ENCODE measurements at regions not wholly inside any gene's neighbourhood (a gene's known extent, or its start where the extent isn't known, plus 50 kb on each side); places are given as distances from the start of the nearest gene placed in this dataset.
"Not testable (repeated sequence)": the region's sequence is repeated elsewhere in the genome, so short reads cannot be mapped to it uniquely, and the experiment has no call there.

GRCh38 chr2:41313082-41313481 is 734.7 kb upstream of the PKDCC start:
- DNase-seq (ENCODE audit: low spot score): no peak

DNA sequence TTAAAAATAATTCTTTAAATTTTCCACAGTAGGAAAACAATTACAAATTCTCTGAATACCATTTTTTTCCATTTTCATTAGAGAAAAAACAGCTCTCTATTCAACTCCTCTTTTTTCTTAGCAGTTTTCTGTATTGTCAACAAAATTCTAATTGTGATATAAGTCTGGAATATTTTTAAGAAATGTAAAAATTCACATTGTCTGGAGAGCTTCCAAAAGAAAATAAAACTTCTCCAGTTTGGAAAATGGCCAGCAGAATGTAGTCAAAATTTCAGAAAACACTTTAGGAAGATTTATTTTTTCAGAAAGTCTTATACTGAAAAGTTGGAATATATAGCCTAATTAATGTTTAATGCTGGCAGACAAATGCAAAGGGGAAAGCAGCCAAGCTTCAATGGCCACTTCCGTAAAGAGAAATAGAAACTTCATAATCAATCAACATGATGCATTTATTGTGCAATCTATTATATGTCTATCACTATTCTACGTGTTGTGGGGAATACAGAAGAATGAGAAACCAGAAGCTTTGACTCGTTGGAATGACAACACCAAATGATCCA is 733.2 kb upstream of the PKDCC start:
- DNase-seq (ENCODE audit: low spot score): no peak

DNA sequence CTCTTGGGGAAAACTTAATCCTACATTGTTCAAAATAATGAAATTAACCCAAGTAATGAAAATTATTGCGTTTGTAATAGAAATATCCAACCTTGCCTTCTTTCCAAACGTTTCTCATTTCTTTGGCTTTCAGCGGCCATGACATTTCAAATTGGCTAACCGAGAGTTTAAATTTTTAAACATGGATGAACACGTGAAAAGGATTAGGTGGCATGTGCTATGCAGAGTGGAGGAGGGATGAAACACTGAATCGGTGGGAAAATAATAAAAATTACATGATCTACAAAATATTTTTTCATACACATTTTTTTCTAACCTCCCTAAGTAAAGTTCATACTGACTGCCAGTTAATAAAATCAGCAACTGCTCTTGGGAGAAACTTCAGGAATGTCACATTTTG is 728.4 kb upstream of the PKDCC start:
- DNase-seq (ENCODE audit: low spot score): no peak

- no peak for DNase-seq (ENCODE audit: low spot score)
These were observed 727.3 kb upstream of the PKDCC start for GRCh38 chr2:41320491-41320890.

DNA sequence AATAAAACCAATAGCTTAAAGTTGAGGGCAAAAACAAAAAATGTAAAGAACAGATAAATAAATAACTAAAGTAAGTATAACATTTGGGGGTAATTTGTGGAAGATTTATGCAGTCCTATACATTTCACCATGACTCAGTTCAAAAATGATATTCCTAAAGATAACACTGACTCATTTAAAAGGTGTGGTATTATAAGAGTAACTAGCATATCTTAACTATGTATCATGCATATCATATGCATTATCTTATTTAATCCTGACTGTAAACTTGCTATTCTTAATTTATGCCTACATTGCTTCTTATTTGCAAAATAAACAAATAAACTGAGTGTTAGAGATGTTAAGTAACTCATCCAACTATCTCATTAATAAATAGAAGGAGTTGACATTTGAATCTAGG is 726.5 kb upstream of the PKDCC start:
- no peak for DNase-seq (ENCODE audit: low spot score)

DNA sequence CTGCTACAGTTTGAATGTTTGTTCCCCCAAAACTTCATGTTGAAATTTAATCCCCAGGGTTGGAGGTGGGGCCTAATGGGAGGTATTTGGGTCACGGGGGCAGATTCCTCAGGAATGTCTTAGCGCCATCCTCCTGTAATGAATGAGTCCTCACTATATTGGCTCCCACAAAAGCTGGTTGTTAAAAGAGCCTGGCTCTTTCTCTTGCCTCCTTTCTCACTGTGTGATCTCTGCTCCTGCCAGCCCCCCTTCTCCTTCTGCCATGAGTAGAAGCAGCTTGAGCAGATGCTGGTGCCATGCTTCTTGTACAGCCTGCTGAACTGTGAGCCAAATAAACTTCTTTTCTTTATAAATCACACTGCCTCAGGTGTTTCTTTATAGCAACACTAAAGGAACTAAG is 721.0 kb upstream of the PKDCC start:
- no peak for DNase-seq (ENCODE audit: low spot score)

DNA sequence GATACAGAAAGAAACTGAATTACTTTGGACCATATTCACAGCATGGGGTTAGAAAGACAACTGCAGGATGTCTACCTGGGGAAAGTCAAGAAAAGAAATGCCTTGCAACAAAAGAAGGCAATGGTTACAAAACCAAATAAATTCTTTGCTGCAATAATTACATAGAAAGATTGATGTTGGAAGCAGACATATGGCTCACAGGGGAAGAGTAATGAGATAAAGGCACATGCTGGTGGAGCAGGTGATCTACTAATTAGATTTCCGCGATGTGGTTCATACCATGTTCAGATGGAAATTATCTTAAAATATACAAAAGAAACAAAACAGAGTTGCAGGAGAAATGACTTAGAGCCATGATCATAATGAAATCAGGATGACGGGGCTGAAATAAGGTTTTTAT is 718.8 kb upstream of the PKDCC start:
- DNase-seq (ENCODE audit: low spot score): no peak

- DNase-seq (ENCODE audit: low spot score): no peak
These were observed 713.7 kb upstream of the PKDCC start for GRCh38 chr2:41334159-41334558.

DNA sequence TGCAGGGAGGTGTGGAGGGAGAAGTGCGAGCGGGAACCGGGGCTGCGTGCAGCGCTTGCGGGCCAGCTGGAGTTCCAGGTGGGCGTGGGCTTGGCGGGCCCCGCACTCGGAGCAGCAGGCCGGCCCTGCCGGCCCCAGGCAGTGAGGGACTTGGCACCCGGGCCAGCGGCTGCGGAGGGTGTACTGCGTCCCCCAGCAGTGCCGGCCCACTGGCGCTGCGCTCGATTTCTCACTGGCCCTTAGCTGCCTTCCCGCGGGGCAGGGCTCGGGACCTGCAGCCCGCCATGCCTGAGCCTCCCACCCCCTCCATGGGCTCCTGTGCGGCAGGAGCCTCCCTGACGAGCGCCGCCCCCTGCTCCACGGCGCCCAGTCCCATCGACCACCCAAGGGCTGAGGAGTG is 712.2 kb upstream of the PKDCC start:
- DNase-seq (ENCODE audit: low spot score): not testable (repeated sequence)

DNA sequence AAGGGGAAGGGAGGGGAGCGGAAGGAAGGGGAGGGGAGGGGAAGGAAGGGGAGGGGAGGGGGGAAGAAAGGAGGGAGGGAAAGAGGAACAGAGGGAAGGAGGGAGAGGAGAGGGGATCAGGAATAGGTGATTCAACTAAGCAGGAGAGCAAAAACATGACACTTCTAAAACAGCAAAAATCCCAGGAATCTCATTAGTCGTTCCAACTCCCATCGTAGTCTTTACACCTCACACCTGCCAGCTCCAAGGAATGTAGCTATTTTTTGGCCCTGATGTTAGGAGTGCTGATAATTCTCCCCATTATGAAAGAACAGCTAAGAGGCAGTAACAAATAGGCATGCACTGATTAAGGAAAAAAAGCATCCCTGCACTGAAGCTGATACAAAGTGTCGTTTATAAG is 709.9 kb upstream of the PKDCC start:
- DNase-seq (ENCODE audit: low spot score): no peak

- DNase-seq (ENCODE audit: low spot score): no peak
These were observed 703.3 kb upstream of the PKDCC start for GRCh38 chr2:41344529-41344928.

- DNase-seq (ENCODE audit: low spot score): no peak
These were observed 694.8 kb upstream of the PKDCC start for GRCh38 chr2:41353060-41353459.

DNA sequence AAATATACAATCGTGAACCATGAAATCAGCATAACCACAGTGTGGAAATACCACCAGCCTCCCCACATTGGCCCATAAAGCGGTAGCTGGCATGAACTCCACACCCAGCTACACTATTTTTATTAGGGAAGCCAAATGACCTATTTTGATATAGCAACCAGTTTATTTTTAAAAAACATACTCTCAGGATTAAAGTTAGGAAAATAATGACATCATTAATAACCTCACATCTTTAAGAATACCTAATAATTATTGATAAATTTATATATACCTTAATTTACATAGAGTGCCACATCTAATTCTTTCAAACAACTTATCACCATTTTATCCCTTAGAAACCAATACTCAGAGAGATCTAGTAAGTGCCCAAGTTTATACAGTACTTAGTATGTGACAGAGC is 692.0 kb upstream of the PKDCC start:
- DNase-seq (ENCODE audit: low spot score): no peak

GRCh38 chr2:41364842-41365241 is 683.0 kb upstream of the PKDCC start:
- no peak for DNase-seq (ENCODE audit: low spot score)

GRCh38 chr2:41375901-41376300 is 671.9 kb upstream of the PKDCC start:
- DNase-seq (ENCODE audit: low spot score): no peak

GRCh38 chr2:41377837-41378236 is 670.0 kb upstream of the PKDCC start:
- no peak for DNase-seq (ENCODE audit: low spot score)

DNA sequence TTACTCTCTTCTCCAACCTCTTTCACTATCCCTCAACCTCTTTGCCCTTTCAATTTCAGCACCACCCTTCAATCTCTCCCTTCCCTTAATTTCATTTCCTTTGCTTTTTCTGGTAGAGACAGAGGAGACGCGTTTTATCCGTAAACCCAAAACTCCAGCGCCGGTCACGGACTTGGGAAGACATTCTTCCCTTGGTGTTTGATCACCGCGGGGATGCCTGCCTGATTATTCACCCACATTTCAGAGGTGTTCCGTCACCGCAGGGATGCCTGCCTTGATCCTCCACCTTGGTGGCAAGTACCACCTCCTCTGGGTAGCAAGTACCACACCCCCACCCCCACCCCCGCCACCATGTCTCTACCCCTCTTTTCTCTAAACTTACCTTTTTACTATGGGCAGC is 669.4 kb upstream of the PKDCC start:
- DNase-seq (ENCODE audit: low spot score): no peak

DNA sequence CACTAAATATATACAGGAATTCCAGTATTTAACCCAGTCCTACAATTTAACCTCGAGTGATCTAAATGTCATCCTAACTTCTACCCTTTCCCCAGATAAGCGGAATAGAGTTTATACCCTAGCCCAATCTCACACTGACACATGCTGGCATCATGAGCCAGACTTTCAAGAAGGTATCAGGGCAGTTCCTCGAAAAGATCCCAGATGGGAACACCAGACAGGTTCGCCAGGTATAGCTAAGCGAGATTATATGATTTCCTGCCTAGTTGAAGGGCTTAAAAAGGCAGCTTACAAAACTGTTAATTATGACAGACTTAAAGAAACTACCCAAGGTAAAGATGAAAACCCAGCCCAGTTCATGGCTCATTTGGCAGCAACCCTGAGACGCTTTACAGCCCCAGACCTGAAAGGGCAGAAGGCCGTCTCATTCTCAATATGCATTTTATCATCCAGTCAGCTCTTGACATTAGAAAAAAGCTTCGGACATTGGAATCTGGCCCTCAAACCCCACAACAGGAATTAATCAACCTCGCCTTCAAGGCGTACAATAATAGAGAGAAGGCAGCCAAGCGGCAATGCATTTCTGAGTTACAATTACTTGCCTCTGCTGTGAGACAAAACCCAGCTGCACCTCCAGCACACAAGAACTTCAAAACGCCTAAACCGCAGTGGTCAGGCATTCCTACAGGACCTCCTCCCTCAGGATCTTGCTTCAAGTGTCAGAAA is 668.2 kb upstream of the PKDCC start:
- no peak for DNase-seq (ENCODE audit: low spot score)

GRCh38 chr2:41381701-41382100 is 666.1 kb upstream of the PKDCC start:
- DNase-seq (ENCODE audit: low spot score): no peak

- DNase-seq (ENCODE audit: low spot score): no peak
These were observed 660.3 kb upstream of the PKDCC start for GRCh38 chr2:41387519-41387918.

- no peak for DNase-seq (ENCODE audit: low spot score)
These were observed 654.2 kb upstream of the PKDCC start for GRCh38 chr2:41393621-41394020.

GRCh38 chr2:41394541-41394940 is 653.3 kb upstream of the PKDCC start:
- DNase-seq (ENCODE audit: low spot score): no peak

GRCh38 chr2:41395692-41396091 is 652.1 kb upstream of the PKDCC start:
- DNase-seq (ENCODE audit: low spot score): no peak

- no peak for DNase-seq (ENCODE audit: low spot score)
These were observed 648.3 kb upstream of the PKDCC start for GRCh38 chr2:41399437-41400087.
